Nephron progenitor cell (in vitro differentiated cells): ENCODE measurements at regions not wholly inside any gene's neighbourhood (a gene's known extent, or its start where the extent isn't known, plus 50 kb on each side); places are given as distances from the start of the nearest gene placed in this dataset.

Experiments used
- DNase-seq: peaks from one replicate; pipeline ENCODE4 v3.0.0; 2021
- H3K27ac Mint-ChIP-seq: 2 replicates; pipeline ENCODE4 v1.8.0; 2021; ENCODE audit warnings: mild to moderate bottlenecking, moderate library complexity, mixed read lengths
- H3K27me3 Mint-ChIP-seq: 2 replicates; pipeline ENCODE4 v1.8.0; 2021; ENCODE audit warnings: mild to moderate bottlenecking, low read depth, mixed read lengths; ENCODE audit not compliant: poor library complexity
- H3K36me3 Mint-ChIP-seq: 2 replicates; pipeline ENCODE4 v1.8.0; 2021; ENCODE audit warnings: low read depth, mixed read lengths
- H3K4me1 Mint-ChIP-seq: 2 replicates; pipeline ENCODE4 v1.8.0; 2021; ENCODE audit warnings: mixed read lengths
- H3K4me3 Mint-ChIP-seq: 2 replicates; pipeline ENCODE4 v1.8.0; 2021; ENCODE audit warnings: mild to moderate bottlenecking, moderate library complexity, mixed read lengths
- H3K9me3 Mint-ChIP-seq: 2 replicates; pipeline ENCODE4 v1.8.0; 2021; ENCODE audit warnings: mild to moderate bottlenecking, moderate library complexity, mixed read lengths
- TF ChIP-seq, protein P1 (sequence below): fragments of 200-600 bp; sonication (generic); IDR thresholded peaks from 2 replicates; pipeline ENCODE4 v1.5.0; 2021; ENCODE audit warnings: antibody characterized with exemption

DNA sequence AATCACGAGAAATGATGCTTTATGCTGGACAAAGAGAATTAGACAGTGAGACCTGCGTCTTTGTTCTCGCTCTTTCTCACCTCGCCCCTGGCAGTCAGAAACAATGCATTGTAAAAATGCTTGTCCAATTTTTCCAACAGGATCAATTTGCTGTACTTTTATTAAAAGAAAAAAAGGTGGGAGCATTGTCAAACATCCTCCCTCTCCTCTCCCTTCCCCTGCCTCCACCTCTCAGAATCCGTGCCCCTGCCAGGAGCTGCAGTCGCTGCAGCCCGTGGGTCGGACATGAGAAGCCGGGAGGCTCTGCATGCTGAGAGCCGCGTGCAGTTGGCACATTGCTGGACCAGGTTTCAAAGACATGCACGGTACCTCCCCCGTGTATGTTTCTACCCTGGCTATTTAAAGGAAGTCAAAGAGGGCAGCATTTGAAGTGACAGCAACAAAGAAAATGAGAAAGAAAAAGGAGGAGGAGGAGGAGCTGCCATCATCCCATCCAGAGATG lies 161.0 kb upstream of the KAZN start:
- TF ChIP-seq, protein P1, sequence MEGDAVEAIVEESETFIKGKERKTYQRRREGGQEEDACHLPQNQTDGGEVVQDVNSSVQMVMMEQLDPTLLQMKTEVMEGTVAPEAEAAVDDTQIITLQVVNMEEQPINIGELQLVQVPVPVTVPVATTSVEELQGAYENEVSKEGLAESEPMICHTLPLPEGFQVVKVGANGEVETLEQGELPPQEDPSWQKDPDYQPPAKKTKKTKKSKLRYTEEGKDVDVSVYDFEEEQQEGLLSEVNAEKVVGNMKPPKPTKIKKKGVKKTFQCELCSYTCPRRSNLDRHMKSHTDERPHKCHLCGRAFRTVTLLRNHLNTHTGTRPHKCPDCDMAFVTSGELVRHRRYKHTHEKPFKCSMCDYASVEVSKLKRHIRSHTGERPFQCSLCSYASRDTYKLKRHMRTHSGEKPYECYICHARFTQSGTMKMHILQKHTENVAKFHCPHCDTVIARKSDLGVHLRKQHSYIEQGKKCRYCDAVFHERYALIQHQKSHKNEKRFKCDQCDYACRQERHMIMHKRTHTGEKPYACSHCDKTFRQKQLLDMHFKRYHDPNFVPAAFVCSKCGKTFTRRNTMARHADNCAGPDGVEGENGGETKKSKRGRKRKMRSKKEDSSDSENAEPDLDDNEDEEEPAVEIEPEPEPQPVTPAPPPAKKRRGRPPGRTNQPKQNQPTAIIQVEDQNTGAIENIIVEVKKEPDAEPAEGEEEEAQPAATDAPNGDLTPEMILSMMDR: no peak
- H3K27ac Mint-ChIP-seq: no peak overlapping the region
- H3K9me3 Mint-ChIP-seq: no peaks in the 10 kb centered on the region
- H3K27me3 Mint-ChIP-seq: peaks cover 5% of the 10 kb centered on the region
- no peak for DNase-seq
- no peak overlapping the region for H3K4me3 Mint-ChIP-seq
- no peaks in the 10 kb centered on the region for H3K4me1 Mint-ChIP-seq
- no peaks in the 10 kb centered on the region for H3K36me3 Mint-ChIP-seq

DNA sequence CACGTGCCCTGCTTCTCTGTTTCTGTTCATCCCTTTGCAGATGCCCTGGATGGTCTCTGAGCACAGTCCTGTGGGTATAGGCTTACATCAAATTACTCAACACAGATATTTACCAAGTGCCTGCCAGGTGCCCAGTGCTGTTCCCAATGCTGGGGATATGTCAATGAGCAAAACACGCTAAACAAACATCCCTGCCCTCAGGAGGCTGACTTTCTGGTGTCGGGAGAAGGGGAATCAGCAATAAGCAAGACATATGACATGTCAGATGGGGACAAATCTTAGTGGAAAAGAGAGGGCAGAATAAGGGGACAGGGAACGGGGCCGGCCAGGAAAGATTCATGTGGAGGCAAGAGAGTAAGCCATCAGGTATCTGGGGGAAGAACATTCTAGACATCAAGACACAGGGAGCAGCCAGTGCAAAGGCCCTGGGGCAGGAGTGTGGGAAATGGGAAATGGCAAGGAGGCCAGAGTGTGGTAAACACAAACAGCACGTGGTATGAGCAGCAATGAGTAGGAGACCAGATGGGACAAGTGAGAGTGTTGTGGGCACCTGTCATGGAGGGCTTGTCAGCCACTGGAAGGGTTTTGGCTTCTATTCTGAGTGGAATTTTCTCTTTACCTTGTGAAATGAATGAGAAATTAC lies 160.2 kb upstream of the KAZN start:
- Mint-ChIP-seq H3K27ac (no peak overlapping the region), H3K36me3 (no peaks in the 10 kb centered on the region), H3K4me3 (no peak overlapping the region), H3K9me3 (no peaks in the 10 kb centered on the region), H3K4me1 (peaks cover 7% of the 10 kb centered on the region), H3K27me3 (peaks cover 2% of the 10 kb centered on the region)
- TF ChIP-seq, protein P1: no peak
- no peak for DNase-seq

DNA sequence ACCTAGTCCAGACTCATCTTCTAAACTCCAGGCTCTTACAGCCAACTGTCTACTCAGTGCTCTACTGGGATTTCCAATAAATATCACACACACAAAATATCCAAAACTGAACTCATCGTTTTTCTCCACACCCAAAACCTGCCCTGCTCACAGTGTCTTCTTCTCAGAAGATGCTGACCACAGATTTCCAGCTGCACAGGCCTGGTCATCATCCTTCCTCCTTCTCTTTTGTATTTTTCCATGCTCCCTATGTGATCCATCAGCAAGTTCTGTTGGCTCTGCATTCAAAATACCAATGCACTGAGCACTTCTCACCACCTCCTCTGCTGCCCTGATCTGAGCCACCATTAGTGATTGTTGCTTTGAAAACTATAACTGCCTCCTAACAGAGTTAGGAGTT lies 159.5 kb upstream of the KAZN start:
- DNase-seq: no peak
- Mint-ChIP-seq H3K27ac (no peak overlapping the region), H3K27me3 (peaks cover 2% of the 10 kb centered on the region), H3K9me3 (no peaks in the 10 kb centered on the region), H3K4me1 (peaks cover 14% of the 10 kb centered on the region), H3K4me3 (no peak overlapping the region), H3K36me3 (no peaks in the 10 kb centered on the region)
- TF ChIP-seq, protein P1: no peak

DNA sequence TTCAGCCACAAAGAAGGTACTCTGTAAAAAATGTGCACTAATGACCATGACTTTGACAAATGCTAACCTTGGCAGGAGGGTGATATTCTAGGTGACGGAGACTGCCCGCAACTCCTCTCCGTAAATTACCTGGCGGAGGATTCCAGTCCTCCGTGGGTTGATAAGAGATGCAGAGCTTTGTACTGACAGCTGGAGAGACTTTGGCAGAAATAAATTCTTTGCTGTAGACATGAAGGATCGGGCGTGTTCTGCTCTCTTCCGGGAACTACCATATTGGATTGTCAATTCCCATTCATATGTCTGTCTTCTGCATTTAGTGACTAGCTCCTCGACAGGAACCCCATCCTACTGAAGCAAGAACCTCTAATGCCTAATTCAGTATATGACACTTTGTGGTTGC lies 158.3 kb upstream of the KAZN start:
- H3K4me3 Mint-ChIP-seq: no peak overlapping the region
- H3K27me3 Mint-ChIP-seq: peaks cover 6% of the 10 kb centered on the region
- no peaks in the 10 kb centered on the region for H3K9me3 Mint-ChIP-seq
- DNase-seq: no peak
- H3K36me3 Mint-ChIP-seq: no peaks in the 10 kb centered on the region
- H3K4me1 Mint-ChIP-seq: peaks cover 14% of the 10 kb centered on the region
- no peak overlapping the region for H3K27ac Mint-ChIP-seq
- TF ChIP-seq, protein P1: no peak

DNA sequence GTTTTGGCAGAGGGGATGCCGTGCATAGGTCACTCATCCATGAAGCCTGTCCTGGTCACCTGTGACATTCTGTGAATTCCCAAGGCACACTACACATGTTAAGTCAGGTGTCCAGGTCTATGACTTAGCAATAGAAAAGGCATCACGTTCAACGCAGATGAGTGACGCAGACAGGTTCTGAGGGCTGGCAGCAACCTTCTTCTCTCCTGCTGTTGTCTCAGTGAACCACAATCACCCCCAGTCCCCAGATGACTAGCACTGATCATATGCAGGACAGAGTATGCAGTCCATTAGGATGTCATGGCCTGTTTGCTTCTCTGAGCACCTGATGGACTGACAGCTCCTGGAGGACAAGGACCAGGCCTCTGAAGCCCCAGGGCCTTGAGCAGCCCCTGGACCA lies 157.8 kb upstream of the KAZN start:
- peaks cover 14% of the 10 kb centered on the region for H3K4me1 Mint-ChIP-seq
- H3K27ac Mint-ChIP-seq: no peak overlapping the region
- no peak overlapping the region for H3K4me3 Mint-ChIP-seq
- TF ChIP-seq, protein P1: no peak
- peaks cover 6% of the 10 kb centered on the region for H3K27me3 Mint-ChIP-seq
- no peaks in the 10 kb centered on the region for H3K36me3 Mint-ChIP-seq
- no peaks in the 10 kb centered on the region for H3K9me3 Mint-ChIP-seq
- DNase-seq: no peak

DNA sequence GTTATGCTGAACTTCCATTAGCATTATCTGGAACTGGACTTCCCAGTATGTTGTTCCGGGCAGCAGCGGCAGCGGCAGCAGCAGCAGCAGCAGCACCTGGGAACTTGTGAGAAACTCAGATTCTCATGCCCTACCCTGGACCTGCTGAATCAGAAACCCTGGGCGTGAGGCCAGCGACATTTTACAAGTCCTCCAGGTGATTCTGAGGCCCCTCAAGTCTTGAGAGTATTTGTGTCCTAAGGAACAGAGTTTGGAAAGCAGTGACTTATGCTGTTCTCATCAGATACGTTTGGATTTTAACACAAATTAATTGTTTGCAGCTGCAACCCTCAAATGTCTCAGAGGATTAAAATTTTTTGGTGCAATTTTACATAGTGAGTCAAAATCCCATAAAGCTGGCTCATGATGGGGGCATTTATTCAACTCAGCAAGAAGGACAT lies 157.2 kb upstream of the KAZN start:
- TF ChIP-seq, protein P1: no peak
- no peak for DNase-seq
- Mint-ChIP-seq H3K4me1 (peaks cover 14% of the 10 kb centered on the region), H3K9me3 (no peaks in the 10 kb centered on the region), H3K36me3 (no peaks in the 10 kb centered on the region), H3K27me3 (peaks cover 6% of the 10 kb centered on the region), H3K4me3 (no peak overlapping the region), H3K27ac (no peak overlapping the region)
